ENCODE measurements at regions not wholly inside any gene's neighbourhood (a gene's known extent, or its start where the extent isn't known, plus 50 kb on each side); places are given as distances from the start of the nearest gene placed in this dataset.

DNA sequence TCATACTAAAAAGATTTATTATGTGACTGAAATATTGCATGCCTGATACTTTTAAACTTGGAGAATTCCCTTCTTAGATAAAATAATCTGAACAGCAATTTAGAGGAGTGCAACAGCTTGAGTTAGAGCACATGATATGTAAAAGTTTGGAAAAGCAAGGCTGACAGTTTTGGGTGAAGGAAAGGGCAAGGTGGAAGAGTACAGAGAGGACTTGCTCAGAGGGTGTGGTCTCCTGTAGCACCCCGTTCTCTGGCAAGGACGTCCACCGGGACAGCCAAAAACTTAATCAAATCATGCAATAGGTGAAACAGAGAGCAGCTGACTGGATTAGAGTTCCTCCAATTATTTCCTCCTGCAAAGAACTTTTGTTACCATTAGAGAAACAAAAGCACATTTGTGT is 65.2 kb upstream of the PDZRN4 start:
- Mint-ChIP-seq H3K27ac (no peak overlapping the region), H3K4me3 (peak overlapping the region in 1 of 8 donors; percentile 55), H3K4me1 (no peaks in the 10 kb centered on the region), H3K36me3 (no peaks in the 10 kb centered on the region), H3K27me3 (no peaks in the 10 kb centered on the region), H3K9me3 (peaks cover 0 to 3% (median 0%) of the 10 kb centered on the region in 8 donors)
- Histone ChIP-seq H3K4me1 (ENCODE audit: insufficient read depth, low read length) (no peaks in the 10 kb centered on the region), H3K4me3 (ENCODE audit: low read length in 2 of 2) (no peak overlapping the region), H3K9me3 (ENCODE audit: control insufficient read depth in 1 of 2, low read length in 2 of 2) (no peaks in the 10 kb centered on the region), H3K27ac (ENCODE audit: low read depth, low read length) (no peak overlapping the region), H3K27me3 (ENCODE audit: insufficient read depth, low read length) (no peaks in the 10 kb centered on the region), H3K36me3 (ENCODE audit: insufficient read depth, low read length) (no peaks in the 10 kb centered on the region)
- no peak for DNase-seq
- ChIA-PET CTCF (ENCODE audit: partially characterized antibody) (no interaction called here), POLR2A (ENCODE audit: partially characterized antibody) (no interaction called here)
- intact Hi-C loops (cut with micrococcal nuclease): no loop called here

DNA sequence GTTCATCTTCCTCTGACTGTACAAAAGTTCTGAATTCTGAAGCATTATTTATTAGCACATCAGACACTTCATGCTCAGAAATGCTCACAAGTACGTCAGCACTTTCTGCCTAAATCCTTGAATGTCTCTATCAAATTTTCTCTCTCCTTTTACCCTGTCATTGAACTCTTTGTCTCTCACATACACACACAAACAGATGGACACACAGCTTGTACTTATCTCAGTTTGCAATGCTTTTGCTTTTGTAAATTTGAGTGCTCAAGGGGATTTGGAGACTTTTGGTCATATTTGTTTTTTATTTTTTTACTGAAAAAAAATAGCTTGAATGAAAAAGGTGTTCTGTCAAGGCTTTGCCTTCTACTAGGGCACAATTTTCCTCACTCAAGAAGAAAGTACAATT is 64.2 kb upstream of the PDZRN4 start:
- DNase-seq: no peak
- intact Hi-C loops (cut with micrococcal nuclease): no loop called here

More for the DNA sequence above, 64.2 kb upstream of the PDZRN4 start:
- Histone ChIP-seq H3K4me1 (ENCODE audit: insufficient read depth, low read length) (no peaks in the 10 kb centered on the region), H3K4me3 (ENCODE audit: low read length in 2 of 2) (no peak overlapping the region), H3K27ac (ENCODE audit: low read depth, low read length) (no peak overlapping the region), H3K9me3 (ENCODE audit: control insufficient read depth in 1 of 2, low read length in 2 of 2) (no peaks in the 10 kb centered on the region), H3K27me3 (ENCODE audit: insufficient read depth, low read length) (no peaks in the 10 kb centered on the region), H3K36me3 (ENCODE audit: insufficient read depth, low read length) (no peaks in the 10 kb centered on the region)
- Mint-ChIP-seq H3K4me1 (no peaks in the 10 kb centered on the region), H3K9me3 (peaks cover 0 to 3% (median 0%) of the 10 kb centered on the region in 8 donors), H3K27me3 (no peaks in the 10 kb centered on the region), H3K36me3 (no peaks in the 10 kb centered on the region), H3K4me3 (no peak overlapping the region), H3K27ac (no peak overlapping the region)
- ChIA-PET CTCF (ENCODE audit: partially characterized antibody) (no interaction called here), POLR2A (ENCODE audit: partially characterized antibody) (no interaction called here)
